ENCODE measurements at regions not wholly inside any gene's neighbourhood (a gene's known extent, or its start where the extent isn't known, plus 50 kb on each side); places are given as distances from the start of the nearest gene placed in this dataset.

DNA sequence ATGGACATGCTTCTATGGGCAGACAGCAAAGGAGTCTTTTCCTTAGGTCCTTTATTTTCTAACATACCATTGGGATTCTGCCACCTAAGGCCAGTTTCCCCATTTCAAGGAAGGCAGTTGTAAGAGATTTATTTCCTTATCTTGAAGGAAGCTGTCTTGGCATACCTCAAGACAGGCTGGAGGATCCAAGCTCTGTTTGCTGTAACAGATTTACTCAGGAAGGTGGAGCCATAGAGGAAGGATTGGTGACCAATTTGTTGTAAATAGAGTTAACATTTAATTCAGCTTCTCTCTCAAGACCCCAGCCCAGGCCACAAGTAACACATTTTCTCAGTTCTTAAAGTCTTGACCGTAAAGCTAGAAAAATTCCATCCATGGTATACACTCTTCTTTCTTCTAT is 131.6 kb upstream of the TENM3 start:
- TF ChIP-seq ZNF274 (IDR thresholded peaks at IDR 0.05; ENCODE audit: low read depth, low read length) = no peak
- no peak for TF ChIP-seq YY1 (IDR thresholded peaks at IDR 0.05; ENCODE audit: insufficient read depth, insufficient read length)
- TF ChIP-seq SUZ12 (IDR thresholded peaks at IDR 0.05; ENCODE audit: extremely low read depth, insufficient read depth, insufficient read length) = no peak

Data from NT2/D1 (cell line).